ENCODE measurements at regions not wholly inside any gene's neighbourhood (a gene's known extent, or its start where the extent isn't known, plus 50 kb on each side); places are given as distances from the start of the nearest gene placed in this dataset.

DNA sequence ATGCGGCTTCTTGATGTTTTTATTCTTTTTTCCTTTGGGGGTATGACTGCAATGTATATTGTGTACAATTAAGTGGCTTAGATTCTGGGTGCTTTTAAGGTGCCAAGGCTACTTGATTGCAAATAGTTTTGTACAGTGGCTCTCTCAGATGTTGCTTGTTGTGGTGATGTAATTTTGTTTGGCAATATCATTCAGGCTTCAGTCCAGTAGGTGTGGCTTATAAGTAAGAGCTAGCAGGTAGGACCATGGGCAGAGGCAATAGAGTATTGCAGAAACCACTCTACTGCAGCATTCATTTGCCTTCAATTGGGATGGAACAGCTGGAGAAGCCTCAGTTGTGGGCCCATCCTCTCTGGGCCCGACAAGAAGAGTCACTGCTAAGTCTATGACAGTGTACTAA, 407.9 kb upstream of the MAN1A1 start:
- TF ChIP-seq, protein P1, sequence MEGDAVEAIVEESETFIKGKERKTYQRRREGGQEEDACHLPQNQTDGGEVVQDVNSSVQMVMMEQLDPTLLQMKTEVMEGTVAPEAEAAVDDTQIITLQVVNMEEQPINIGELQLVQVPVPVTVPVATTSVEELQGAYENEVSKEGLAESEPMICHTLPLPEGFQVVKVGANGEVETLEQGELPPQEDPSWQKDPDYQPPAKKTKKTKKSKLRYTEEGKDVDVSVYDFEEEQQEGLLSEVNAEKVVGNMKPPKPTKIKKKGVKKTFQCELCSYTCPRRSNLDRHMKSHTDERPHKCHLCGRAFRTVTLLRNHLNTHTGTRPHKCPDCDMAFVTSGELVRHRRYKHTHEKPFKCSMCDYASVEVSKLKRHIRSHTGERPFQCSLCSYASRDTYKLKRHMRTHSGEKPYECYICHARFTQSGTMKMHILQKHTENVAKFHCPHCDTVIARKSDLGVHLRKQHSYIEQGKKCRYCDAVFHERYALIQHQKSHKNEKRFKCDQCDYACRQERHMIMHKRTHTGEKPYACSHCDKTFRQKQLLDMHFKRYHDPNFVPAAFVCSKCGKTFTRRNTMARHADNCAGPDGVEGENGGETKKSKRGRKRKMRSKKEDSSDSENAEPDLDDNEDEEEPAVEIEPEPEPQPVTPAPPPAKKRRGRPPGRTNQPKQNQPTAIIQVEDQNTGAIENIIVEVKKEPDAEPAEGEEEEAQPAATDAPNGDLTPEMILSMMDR (conservative IDR thresholded peaks at IDR 0.05; ENCODE audit: low read depth in 2 of 2): no peak
- TF ChIP-seq POLR2AphosphoS5 (IDR thresholded peaks at IDR 0.05; ENCODE audit: low read depth) (no peak), EZH2phosphoT487 (IDR thresholded peaks at IDR 0.05; ENCODE audit: unreplicated experiment) (no peak), EZH2 (IDR thresholded peaks at IDR 0.05; ENCODE audit: low read depth, unreplicated experiment) (no peak), ZNF331 (CRISPR knock-in tag; IDR thresholded peaks at IDR 0.05; ENCODE audit: low read depth) (no peak), JUNB (IDR thresholded peaks at IDR 0.05; ENCODE audit: unreplicated experiment) (no peak), STAT1 (IDR thresholded peaks at IDR 0.05; ENCODE audit: unreplicated experiment) (no peak), CREB1 (CRISPR knock-in tag; IDR thresholded peaks at IDR 0.05; ENCODE audit: low read depth) (no peak)
- TF ChIP-seq, protein P2, sequence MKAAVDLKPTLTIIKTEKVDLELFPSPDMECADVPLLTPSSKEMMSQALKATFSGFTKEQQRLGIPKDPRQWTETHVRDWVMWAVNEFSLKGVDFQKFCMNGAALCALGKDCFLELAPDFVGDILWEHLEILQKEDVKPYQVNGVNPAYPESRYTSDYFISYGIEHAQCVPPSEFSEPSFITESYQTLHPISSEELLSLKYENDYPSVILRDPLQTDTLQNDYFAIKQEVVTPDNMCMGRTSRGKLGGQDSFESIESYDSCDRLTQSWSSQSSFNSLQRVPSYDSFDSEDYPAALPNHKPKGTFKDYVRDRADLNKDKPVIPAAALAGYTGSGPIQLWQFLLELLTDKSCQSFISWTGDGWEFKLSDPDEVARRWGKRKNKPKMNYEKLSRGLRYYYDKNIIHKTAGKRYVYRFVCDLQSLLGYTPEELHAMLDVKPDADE (IDR thresholded peaks at IDR 0.05): no peak
- TF ChIP-seq, protein P3, sequence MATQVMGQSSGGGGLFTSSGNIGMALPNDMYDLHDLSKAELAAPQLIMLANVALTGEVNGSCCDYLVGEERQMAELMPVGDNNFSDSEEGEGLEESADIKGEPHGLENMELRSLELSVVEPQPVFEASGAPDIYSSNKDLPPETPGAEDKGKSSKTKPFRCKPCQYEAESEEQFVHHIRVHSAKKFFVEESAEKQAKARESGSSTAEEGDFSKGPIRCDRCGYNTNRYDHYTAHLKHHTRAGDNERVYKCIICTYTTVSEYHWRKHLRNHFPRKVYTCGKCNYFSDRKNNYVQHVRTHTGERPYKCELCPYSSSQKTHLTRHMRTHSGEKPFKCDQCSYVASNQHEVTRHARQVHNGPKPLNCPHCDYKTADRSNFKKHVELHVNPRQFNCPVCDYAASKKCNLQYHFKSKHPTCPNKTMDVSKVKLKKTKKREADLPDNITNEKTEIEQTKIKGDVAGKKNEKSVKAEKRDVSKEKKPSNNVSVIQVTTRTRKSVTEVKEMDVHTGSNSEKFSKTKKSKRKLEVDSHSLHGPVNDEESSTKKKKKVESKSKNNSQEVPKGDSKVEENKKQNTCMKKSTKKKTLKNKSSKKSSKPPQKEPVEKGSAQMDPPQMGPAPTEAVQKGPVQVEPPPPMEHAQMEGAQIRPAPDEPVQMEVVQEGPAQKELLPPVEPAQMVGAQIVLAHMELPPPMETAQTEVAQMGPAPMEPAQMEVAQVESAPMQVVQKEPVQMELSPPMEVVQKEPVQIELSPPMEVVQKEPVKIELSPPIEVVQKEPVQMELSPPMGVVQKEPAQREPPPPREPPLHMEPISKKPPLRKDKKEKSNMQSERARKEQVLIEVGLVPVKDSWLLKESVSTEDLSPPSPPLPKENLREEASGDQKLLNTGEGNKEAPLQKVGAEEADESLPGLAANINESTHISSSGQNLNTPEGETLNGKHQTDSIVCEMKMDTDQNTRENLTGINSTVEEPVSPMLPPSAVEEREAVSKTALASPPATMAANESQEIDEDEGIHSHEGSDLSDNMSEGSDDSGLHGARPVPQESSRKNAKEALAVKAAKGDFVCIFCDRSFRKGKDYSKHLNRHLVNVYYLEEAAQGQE (IDR thresholded peaks at IDR 0.05; ENCODE audit: unreplicated experiment): no peak
- TF ChIP-seq, protein P4, sequence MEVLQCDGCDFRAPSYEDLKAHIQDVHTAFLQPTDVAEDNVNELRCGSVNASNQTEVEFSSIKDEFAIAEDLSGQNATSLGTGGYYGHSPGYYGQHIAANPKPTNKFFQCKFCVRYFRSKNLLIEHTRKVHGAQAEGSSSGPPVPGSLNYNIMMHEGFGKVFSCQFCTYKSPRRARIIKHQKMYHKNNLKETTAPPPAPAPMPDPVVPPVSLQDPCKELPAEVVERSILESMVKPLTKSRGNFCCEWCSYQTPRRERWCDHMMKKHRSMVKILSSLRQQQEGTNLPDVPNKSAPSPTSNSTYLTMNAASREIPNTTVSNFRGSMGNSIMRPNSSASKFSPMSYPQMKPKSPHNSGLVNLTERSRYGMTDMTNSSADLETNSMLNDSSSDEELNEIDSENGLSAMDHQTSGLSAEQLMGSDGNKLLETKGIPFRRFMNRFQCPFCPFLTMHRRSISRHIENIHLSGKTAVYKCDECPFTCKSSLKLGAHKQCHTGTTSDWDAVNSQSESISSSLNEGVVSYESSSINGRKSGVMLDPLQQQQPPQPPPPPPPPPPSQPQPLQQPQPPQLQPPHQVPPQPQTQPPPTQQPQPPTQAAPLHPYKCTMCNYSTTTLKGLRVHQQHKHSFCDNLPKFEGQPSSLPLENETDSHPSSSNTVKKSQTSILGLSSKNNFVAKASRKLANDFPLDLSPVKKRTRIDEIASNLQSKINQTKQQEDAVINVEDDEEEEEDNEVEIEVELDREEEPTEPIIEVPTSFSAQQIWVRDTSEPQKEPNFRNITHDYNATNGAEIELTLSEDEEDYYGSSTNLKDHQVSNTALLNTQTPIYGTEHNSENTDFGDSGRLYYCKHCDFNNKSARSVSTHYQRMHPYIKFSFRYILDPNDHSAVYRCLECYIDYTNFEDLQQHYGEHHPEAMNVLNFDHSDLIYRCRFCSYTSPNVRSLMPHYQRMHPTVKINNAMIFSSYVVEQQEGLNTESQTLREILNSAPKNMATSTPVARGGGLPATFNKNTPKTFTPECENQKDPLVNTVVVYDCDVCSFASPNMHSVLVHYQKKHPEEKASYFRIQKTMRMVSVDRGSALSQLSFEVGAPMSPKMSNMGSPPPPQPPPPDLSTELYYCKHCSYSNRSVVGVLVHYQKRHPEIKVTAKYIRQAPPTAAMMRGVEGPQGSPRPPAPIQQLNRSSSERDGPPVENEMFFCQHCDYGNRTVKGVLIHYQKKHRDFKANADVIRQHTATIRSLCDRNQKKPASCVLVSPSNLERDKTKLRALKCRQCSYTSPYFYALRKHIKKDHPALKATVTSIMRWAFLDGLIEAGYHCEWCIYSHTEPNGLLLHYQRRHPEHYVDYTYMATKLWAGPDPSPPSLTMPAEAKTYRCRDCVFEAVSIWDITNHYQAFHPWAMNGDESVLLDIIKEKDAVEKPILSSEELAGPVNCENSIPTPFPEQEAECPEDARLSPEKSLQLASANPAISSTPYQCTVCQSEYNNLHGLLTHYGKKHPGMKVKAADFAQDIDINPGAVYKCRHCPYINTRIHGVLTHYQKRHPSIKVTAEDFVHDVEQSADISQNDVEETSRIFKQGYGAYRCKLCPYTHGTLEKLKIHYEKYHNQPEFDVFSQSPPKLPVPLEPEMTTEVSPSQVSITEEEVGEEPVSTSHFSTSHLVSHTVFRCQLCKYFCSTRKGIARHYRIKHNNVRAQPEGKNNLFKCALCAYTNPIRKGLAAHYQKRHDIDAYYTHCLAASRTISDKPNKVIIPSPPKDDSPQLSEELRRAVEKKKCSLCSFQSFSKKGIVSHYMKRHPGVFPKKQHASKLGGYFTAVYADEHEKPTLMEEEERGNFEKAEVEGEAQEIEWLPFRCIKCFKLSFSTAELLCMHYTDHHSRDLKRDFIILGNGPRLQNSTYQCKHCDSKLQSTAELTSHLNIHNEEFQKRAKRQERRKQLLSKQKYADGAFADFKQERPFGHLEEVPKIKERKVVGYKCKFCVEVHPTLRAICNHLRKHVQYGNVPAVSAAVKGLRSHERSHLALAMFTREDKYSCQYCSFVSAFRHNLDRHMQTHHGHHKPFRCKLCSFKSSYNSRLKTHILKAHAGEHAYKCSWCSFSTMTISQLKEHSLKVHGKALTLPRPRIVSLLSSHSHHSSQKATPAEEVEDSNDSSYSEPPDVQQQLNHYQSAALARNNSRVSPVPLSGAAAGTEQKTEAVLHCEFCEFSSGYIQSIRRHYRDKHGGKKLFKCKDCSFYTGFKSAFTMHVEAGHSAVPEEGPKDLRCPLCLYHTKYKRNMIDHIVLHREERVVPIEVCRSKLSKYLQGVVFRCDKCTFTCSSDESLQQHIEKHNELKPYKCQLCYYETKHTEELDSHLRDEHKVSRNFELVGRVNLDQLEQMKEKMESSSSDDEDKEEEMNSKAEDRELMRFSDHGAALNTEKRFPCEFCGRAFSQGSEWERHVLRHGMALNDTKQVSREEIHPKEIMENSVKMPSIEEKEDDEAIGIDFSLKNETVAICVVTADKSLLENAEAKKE (CRISPR knock-in tag; IDR thresholded peaks at IDR 0.05): no peak
